WTC11 (cell line): ENCODE measurements at regions not wholly inside any gene's neighbourhood (a gene's known extent, or its start where the extent isn't known, plus 50 kb on each side); places are given as distances from the start of the nearest gene placed in this dataset.
"Not testable (repeated sequence)": the region's sequence is repeated elsewhere in the genome, so short reads cannot be mapped to it uniquely, and the experiment has no call there.

Source experiments
- ATAC-seq: fragments of 200-7000 bp; cut with Tn5 transposase; 2 replicates; pipeline ENCODE4 v1.10.0; 2021; ENCODE audit warnings: mild to moderate bottlenecking, moderate library complexity
- CTCF ChIA-PET: fragments of 300-600 bp; sonication (Branson Sonifier 250); formaldehyde crosslinking; loops from one replicate; lab custom pipeline; 2021; ENCODE audit warnings: antibody characterized with exemption; lab: Charles Lee
- POLR2A ChIA-PET: fragments of 350-600 bp; sonication (Branson Sonifier 250); formaldehyde crosslinking; loops from one replicate; lab custom pipeline; 2021; ENCODE audit warnings: antibody characterized with exemption; lab: Charles Lee
- DNase-seq: peaks from one replicate; pipeline ENCODE4 v3.0.0; 2021; ENCODE audit warnings: low spot score
- H3K27ac Mint-ChIP-seq: 2 replicates; pipeline ENCODE4 v1.8.0; 2021; ENCODE audit warnings: mixed read lengths
- H3K27me3 Mint-ChIP-seq: 2 replicates; pipeline ENCODE4 v1.8.0; 2021; ENCODE audit warnings: low read depth, mild to moderate bottlenecking, moderate library complexity, mixed read lengths
- H3K36me3 Mint-ChIP-seq: 2 replicates; pipeline ENCODE4 v1.8.0; 2021; ENCODE audit warnings: mixed read lengths
- H3K4me1 Mint-ChIP-seq: 2 replicates; pipeline ENCODE4 v1.8.0; 2022; ENCODE audit warnings: mixed read lengths
- H3K4me3 Mint-ChIP-seq: 2 replicates; pipeline ENCODE4 v1.8.0; 2021; ENCODE audit warnings: mild to moderate bottlenecking, moderate library complexity, mixed read lengths
- H3K9me3 Mint-ChIP-seq: 2 replicates; pipeline ENCODE4 v1.8.0; 2021; ENCODE audit warnings: mixed read lengths
- ATF3 ChIP-seq: sonication (generic); formaldehyde crosslinking; conservative IDR thresholded peaks from 2 replicates; pipeline ENCODE4 v1.8.1; 2022; ENCODE audit warnings: mild to moderate bottlenecking, missing genetic modification reagents
- E2F4 ChIP-seq: sonication (generic); formaldehyde crosslinking; IDR thresholded peaks from 2 replicates; pipeline ENCODE4 v1.8.1; 2022; ENCODE audit warnings: low read depth, mild to moderate bottlenecking, moderate library complexity, missing genetic modification reagents, borderline replicate concordance
- EMX1 ChIP-seq: fragments of 250-450 bp; sonication (Bioruptor Pico); IDR thresholded peaks from 2 replicates; pipeline ENCODE4 v1.8.0; 2021; ENCODE audit warnings: mild to moderate bottlenecking
- ETV6 ChIP-seq: sonication (generic); formaldehyde crosslinking; IDR thresholded peaks from 2 replicates; pipeline ENCODE4 v1.8.1; 2022; ENCODE audit warnings: mild to moderate bottlenecking, missing genetic modification reagents
- FOXK1 ChIP-seq: sonication (generic); formaldehyde crosslinking; IDR thresholded peaks from 2 replicates; pipeline ENCODE4 v1.8.0; 2022; ENCODE audit warnings: mild to moderate bottlenecking, moderate library complexity, missing genetic modification reagents
- FOXP1 ChIP-seq: sonication (generic); formaldehyde crosslinking; IDR thresholded peaks from 2 replicates; pipeline ENCODE4 v1.8.0; 2022; ENCODE audit warnings: missing genetic modification reagents, mild to moderate bottlenecking, moderate library complexity, borderline replicate concordance
- IRF1 ChIP-seq: sonication (generic); formaldehyde crosslinking; IDR thresholded peaks from 2 replicates; pipeline ENCODE4 v1.8.0; 2023; ENCODE audit warnings: missing genetic modification reagents
- SMAD3 ChIP-seq: sonication (generic); formaldehyde crosslinking; IDR thresholded peaks from 2 replicates; pipeline ENCODE4 v1.8.0; 2022; ENCODE audit warnings: missing genetic modification reagents, mild to moderate bottlenecking, borderline replicate concordance
- TEAD1 ChIP-seq: sonication (generic); formaldehyde crosslinking; IDR thresholded peaks from 2 replicates; pipeline ENCODE4 v1.8.0; 2022; ENCODE audit warnings: mild to moderate bottlenecking, missing genetic modification reagents
- TEAD4 ChIP-seq: sonication (generic); formaldehyde crosslinking; IDR thresholded peaks from 2 replicates; pipeline ENCODE4 v1.8.0; 2022; ENCODE audit warnings: mild to moderate bottlenecking, missing genetic modification reagents
- ZMAT4 ChIP-seq: fragments of 250-450 bp; sonication (Bioruptor Pico); IDR thresholded peaks from 2 replicates; pipeline ENCODE4 v1.9.0; 2021; ENCODE audit warnings: mild to moderate bottlenecking
- ZNF121 ChIP-seq: sonication (generic); formaldehyde crosslinking; IDR thresholded peaks from 2 replicates; pipeline ENCODE4 v1.8.0; 2023; ENCODE audit warnings: missing genetic modification reagents
- ZNF532 ChIP-seq: fragments of 250-450 bp; sonication (Bioruptor Pico); IDR thresholded peaks from 2 replicates; pipeline ENCODE4 v1.9.0; 2021; ENCODE audit warnings: mild to moderate bottlenecking, borderline replicate concordance
- ZNF671 ChIP-seq: fragments of 250-450 bp; sonication (Bioruptor Pico); IDR thresholded peaks from 2 replicates; pipeline ENCODE4 v1.8.0; 2021; ENCODE audit warnings: mild to moderate bottlenecking
- ZSCAN18 ChIP-seq: fragments of 250-450 bp; sonication (Bioruptor Pico); IDR thresholded peaks from 2 replicates; pipeline ENCODE4 v2.1.2; 2022; ENCODE audit warnings: mild to moderate bottlenecking, moderate library complexity

GRCh38 chr10:26372513-26373354 is 65.4 kb upstream of the APBB1IP start (continued):
- no peak for TF ChIP-seq ZNF532

GRCh38 chr10:26374426-26374825 is 63.7 kb upstream of the APBB1IP start:
- no peak for ATAC-seq
- H3K9me3 Mint-ChIP-seq = peaks cover 11% of the 10 kb centered on the region

GRCh38 chr10:26377224-26377810 is 60.8 kb upstream of the APBB1IP start:
- CTCF ChIA-PET, DNase-seq, H3K36me3 Mint-ChIP-seq, H3K4me3 Mint-ChIP-seq, H3K27ac Mint-ChIP-seq, ATAC-seq, POLR2A ChIA-PET, H3K27me3 Mint-ChIP-seq, H3K4me1 Mint-ChIP-seq: not testable (repeated sequence)
- H3K9me3 Mint-ChIP-seq = peaks cover 11% of the 10 kb centered on the region

More at GRCh38 chr10:26374426-26374825, 63.7 kb upstream of the APBB1IP start:
- H3K27ac Mint-ChIP-seq = no peak overlapping the region
- no peak for TF ChIP-seq TEAD1 (CRISPR knock-in tag)
- no peak for TF ChIP-seq EMX1 (CRISPR knock-in tag)
- no peak for TF ChIP-seq ZSCAN18 (CRISPR knock-in tag)
- TF ChIP-seq IRF1 (CRISPR knock-in tag) = no peak
- no peak for TF ChIP-seq TEAD4 (CRISPR knock-in tag)
- no peak for TF ChIP-seq ATF3 (CRISPR knock-in tag)
- no peak for TF ChIP-seq ZMAT4 (CRISPR knock-in tag)
- no peak for TF ChIP-seq FOXK1
- no peak for TF ChIP-seq FOXP1
- no peak for TF ChIP-seq ZNF671 (CRISPR knock-in tag)
- no peak for TF ChIP-seq ETV6 (CRISPR knock-in tag)
- TF ChIP-seq SMAD3 = no peak
- no peak for TF ChIP-seq ZNF121 (CRISPR knock-in tag)
- TF ChIP-seq E2F4 (CRISPR knock-in tag) = no peak
- peaks cover 8% of the 10 kb centered on the region; the same call in 1 of the 2 replicates for H3K36me3 Mint-ChIP-seq
- no peaks in the 10 kb centered on the region for H3K4me1 Mint-ChIP-seq
- no peak overlapping the region for H3K4me3 Mint-ChIP-seq
- DNase-seq = no peak
- ChIA-PET CTCF (no interaction called here), POLR2A (no interaction called here)
- peaks cover 11% of the 10 kb centered on the region for H3K27me3 Mint-ChIP-seq
